Activated naive CD4-positive, alpha-beta T cell treated with Interleukin-2 at 50 U/mL for 16 hours (primary cell): ENCODE measurements at regions not wholly inside any gene's neighbourhood (a gene's known extent, or its start where the extent isn't known, plus 50 kb on each side); places are given as distances from the start of the nearest gene placed in this dataset.
"Not testable (repeated sequence)": the region's sequence is repeated elsewhere in the genome, so short reads cannot be mapped to it uniquely, and the experiment has no call there.

ENCODE experiments used
- DNase-seq: peaks from one replicate; pipeline ENCODE4 v3.0.0-alpha.2; 2020

- DNase-seq: no peak
These were observed 97.4 kb upstream of the EDEM3 start for GRCh38 chr1:184851822-184852746.

GRCh38 chr1:184843732-184844495, 89.3 kb upstream of the EDEM3 start:
- DNase-seq: peak; percentile 69

DNA sequence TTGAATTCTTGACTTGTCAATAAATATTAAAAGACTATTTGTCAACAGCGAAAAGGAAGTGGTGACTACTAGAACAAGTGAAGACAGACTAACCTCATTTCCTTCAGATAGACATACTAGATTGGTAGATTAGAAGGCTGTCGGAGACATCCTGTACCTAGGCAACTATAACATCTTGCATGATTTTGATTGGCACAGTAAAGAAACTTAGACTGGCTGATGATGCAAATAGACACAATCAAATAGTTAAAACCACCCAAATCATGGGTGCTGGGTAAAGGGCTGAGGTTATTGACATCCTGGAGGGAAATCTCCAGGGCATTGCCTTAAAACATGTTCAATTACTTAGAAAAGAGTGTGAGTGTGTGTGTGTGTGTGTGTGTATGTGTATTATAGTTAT, 85.9 kb upstream of the EDEM3 start:
- no peak for DNase-seq

DNA sequence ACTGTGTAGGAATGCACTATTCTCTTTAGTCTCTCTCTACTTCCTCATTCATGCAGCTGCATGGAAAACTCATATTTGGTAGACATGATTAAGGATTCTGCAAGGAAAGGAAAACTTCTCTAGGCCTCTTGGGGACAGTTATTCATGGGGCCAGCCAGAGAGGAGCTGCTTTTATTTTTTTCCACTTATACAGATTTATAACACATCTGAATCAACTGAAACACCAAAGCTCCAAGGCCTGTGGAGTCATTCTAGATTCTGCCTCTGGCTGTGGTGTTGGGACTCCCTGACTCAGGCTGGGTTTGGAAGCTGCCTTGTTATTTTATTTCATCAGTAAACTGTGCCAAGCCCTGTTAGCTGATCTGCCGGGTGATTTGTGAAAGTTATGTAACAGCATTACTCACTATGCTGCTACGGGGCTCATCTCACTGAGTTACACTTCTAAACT, 83.9 kb upstream of the EDEM3 start:
- peak; percentile 7 for DNase-seq

DNA sequence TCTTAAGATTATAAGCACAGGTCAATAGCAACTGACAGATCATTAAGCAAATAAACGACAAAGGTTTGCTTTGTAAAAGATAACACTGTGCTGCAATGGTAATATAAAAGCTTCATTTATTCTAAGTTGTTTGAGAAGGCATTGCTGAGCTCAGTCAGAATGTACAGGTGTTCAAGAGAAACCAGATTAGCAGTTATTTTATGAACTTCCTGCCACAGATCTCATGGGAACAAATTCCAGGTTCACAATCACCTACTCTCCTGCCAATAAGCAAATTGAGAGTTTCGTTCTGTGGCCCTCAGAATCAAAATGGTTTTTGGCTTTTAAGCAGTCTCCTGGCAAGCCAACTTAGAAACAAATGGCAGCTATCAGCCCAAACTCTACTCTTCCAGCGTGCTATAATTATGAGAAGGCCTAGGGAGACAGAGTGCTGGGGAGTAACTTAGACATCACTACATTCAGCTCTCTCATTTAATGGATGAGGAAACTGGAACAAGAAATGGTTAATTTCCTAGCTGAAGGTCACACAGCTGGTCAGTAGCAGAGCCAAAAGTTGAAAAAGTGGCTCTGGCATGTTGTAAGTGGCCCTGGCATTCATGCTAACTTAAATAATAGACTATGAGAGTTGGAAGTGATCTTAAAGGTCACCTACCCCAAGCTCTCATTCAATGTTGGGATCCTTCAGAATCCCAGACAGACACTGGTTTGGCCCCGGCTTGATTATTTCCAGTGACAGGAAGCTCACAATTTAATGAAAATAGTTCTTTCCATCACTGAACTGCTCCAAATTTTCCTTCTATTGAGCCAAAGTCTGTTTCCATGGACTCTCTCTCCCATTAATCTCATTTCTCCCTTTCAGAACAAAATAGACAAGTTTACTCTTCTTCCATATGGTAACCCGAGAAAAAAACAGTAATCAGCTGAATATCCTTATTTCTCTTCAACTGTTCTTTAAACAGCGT, 82.6 kb upstream of the EDEM3 start:
- no peak for DNase-seq

DNA sequence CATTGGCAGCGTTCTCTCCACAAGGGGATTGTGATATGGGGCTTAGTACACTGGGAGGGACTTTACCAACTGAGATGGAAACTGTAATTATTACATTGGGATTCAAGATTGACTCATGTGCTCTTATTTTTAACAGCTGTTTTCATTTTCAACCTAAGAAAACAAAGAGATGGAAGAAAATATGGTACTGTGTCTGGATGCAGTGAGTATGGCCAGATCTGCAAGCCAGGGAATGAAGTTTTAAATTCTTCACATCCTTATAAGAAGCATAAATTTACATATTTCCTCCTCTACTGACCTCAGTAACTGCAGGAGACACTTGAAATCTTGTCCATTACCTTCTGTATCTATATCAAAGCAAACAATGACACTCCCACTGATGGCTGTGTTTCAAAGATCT, 81.5 kb upstream of the EDEM3 start:
- DNase-seq: no peak

GRCh38 chr1:184833994-184834393, 79.3 kb upstream of the EDEM3 start:
- not testable (repeated sequence) for DNase-seq

DNA sequence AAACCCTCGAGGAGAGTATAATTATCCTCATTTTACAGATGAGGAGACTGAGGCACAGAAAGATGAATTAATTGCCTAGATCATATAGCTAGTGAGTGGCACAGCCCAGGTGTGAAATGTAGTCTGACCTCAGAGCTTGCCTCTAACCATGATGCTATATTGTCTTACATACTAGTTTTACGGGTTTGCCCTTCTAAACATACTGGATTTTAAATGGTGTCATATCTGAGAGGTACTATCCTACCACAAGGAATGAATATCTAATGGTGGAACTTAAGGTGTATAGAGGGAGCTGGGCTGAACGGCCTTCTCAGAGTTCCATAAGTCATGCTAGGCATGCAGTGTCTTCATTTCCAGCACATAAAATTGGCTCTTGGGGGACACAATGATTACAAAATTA, 77.9 kb upstream of the EDEM3 start:
- DNase-seq: no peak

- DNase-seq: not testable (repeated sequence)
These were observed 74.8 kb upstream of the EDEM3 start for GRCh38 chr1:184829496-184829895.

DNA sequence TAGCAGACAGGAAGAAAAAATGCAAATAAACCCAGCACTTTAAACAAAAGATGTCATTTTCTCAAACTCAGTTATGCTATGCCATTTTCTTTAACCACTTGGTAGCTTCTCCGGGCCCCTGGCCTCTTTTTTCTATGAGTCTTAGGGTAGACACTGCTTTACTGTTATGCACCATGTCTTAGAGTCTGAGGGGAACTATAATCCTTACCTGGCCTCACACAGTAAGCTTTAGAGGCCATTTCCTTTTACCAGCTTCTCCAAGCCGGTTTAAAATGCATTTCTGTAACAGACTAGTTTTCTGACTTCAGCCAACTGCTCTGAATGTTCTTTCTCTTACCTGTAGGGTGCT, 73.7 kb upstream of the EDEM3 start:
- DNase-seq: no peak

DNA sequence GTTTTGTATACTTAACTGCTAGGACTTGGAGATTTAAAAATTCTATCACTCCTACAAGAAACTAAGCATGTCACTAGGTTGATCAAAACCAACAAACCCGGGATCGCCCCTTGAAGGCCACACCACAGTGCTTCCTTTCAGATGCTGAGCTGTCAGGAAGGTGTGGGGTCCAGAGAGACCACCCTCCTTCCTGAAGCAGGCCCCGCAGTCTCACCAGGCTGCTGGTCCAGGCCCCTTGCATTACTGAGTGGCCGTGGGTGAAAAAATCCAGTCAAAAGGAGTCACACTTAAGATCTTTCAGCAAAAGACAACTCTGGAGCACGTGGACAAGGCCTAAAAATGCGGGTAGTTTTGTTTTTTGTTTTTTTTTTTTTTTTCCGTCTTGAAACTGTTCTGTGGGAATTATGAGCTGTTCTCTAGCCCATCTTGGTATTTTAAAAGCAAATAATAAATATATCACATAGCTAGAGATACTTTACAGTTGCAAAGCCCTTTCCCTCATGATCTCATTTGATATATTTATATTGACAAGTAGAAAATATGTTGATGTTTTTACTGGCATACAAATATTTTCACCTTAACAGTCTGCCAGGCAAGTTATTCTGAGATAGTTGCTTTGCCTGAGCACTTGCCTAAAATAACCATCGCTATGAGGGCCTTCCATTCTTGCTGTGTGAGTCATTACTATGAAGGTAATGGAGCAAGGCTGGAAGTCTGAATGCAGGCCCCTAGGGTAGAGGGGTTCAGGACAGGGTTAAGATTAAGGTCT, 73.1 kb upstream of the EDEM3 start:
- DNase-seq: no peak

DNA sequence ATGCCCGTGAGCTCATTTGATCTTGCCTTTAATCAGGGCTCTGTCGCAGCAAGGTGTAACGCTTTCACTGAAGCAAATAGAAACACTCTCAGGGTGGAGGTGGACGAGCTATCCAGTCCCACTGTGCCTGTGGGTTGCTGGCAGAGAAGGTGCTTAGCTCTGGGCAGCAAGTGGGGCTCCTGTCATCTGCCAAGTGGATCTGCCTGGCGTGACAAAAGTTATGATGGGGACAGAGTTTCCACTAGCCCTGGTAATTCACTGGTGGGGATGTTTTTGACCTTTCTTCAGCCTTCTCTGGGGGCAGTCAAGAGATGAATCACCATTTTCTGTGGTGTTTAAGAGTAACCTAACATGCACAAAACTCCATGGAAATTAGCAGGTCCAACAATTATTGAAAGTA, 71.3 kb upstream of the EDEM3 start:
- DNase-seq: no peak

GRCh38 chr1:184825571-184825970, 70.9 kb upstream of the EDEM3 start:
- no peak for DNase-seq

DNA sequence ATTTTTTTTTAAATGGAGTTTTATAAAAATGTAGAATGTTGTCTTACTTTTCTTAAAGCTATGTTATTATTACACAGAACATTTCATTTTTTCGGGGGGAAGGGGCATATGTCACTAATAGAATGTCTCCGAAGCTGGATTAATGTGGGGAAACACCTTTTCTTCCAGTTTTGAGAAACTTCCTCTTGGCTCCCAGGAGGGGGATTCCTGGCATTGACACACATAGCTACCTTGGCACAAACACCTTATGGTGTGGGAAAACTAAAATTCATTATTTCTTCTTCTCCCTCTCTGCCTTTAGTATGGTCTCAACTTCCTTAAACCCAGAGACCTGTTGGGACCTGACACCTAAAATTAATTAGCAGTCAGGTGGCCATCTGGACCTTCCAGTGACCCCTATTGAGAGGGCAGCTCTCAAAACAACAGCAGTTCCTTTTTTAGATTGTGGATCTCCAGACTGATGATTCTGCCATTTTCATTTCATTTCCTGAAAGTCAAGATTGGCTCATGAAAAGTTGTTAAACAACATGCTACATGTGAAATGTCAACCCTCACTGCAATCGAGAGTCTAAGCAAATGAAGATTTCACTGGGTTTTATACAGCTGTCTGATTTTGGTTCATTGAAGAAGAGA, 70.1 kb upstream of the EDEM3 start:
- no peak for DNase-seq

DNA sequence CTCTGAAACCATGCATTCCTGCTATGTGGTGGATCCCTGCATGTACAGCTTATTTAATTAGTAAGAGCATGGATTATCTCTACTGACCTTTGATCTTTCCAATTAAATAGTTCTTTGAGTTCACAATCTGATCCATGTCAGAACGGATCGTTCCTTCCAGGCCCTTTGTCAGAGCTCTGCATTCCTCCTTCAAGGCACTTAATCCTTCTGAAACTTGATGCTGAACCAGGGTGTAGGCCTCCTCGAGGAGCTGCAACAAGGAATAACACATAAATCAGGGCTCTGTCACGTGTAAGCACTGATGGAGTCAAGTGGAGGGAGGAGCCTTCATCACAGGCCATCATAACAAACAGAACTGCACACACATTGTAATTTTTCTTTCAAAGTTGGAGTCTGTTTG, 68.4 kb upstream of the EDEM3 start:
- no peak for DNase-seq

GRCh38 chr1:184822267-184822666, 67.6 kb upstream of the EDEM3 start:
- DNase-seq: no peak

DNA sequence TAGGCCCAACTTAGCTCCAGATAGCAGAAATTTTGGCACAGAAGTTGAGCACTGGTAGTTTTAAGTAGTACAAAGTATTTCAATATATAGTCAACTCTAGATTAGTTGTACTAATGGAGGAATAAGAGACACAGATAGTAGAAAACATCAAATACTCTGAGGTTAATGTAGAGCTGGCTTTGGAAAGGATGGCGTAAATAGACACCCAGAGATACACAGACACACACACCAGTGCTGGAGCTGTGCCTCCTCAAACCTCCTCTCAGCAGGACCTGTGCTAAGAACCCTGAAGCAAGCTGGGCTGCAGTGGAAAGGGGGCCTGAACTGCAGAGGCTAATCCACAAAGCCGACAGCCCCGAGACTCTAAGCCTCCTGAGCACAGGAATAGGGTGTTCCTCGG, 67.0 kb upstream of the EDEM3 start:
- DNase-seq: no peak

- no peak for DNase-seq
These were observed 66.3 kb upstream of the EDEM3 start for GRCh38 chr1:184820956-184821355.

DNA sequence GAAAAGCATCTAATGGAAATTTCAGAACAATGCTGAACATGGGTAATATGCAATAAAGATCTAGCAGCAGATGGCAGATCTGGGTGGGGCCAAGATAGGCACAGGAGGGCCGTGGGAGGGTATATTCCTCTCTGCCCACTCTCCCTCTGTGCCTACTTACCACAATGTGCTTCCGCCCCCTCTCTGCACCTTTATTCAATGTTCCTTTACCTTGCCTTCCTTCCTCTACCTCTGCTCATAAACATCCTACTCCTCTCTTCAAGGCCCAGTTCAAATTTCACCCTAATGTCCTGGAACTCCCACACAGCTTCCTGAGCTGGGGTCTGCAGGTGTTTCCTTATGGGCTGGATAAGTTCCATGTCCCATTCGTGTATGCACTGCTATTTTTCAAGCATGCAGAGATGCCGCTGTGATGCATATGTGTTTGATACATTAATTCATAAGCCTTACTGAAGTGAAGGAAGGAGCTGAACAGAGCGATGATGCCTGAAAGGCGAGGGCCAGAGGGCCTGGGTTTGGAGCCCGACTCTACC, 65.6 kb upstream of the EDEM3 start:
- DNase-seq: no peak

DNA sequence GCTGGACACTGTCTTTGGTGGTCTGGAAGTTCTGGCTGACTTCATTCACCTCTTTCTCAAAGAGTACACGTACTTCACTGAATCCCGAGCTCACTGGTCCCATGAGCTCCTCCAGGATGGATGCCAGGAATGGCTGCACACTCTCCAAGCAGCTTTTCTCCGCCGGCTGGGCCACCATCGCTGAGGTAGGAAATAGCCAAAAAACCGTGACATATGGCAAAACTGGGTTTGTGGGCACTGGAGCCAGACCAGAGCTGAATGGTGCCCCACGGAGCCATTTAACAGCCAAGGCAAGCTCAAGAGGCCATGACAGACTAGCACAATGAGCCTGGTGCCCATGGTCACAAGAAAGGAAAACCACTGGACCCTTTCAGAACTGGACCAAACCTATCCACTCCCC, 64.0 kb upstream of the EDEM3 start:
- DNase-seq: no peak

DNA sequence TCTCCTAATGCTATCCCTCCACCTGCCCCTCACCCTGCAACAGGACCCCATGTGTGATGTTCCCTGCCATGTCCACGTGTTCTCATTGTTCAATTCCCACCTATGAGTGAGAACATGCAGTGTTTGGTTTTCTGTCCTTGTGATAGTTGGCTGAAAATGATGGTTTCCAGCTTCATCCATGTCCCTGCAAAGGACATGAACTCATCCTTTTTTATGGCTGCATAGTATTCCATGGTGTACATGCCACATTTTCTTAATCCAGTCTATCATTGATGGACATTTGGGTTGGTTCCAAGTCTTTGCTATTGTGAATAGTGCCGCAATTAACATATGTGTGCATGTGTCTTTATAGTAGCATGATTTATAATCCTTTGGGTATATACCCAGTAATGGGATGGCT, 62.3 kb upstream of the EDEM3 start:
- DNase-seq: not testable (repeated sequence)
